ENCODE measurements at regions not wholly inside any gene's neighbourhood (a gene's known extent, or its start where the extent isn't known, plus 50 kb on each side); places are given as distances from the start of the nearest gene placed in this dataset.

- DNase-seq (ENCODE audit: low read depth) = no peak
Observed at GRCh38 chr21:41632748-41633475, 125.0 kb upstream of the TMPRSS2 start.

GRCh38 chr21:41631564-41632461, 123.9 kb upstream of the TMPRSS2 start:
- DNase-seq (ENCODE audit: low read depth) = no peak

GRCh38 chr21:41630917-41631316, 123.0 kb upstream of the TMPRSS2 start:
- no peak for DNase-seq (ENCODE audit: low read depth)

- DNase-seq (ENCODE audit: low read depth) = peak; percentile 100
Observed at GRCh38 chr21:41630249-41630648, 122.3 kb upstream of the TMPRSS2 start.

GRCh38 chr21:41628256-41628655, 120.3 kb upstream of the TMPRSS2 start:
- no peak for DNase-seq (ENCODE audit: low read depth)

- peak; percentile 80 for DNase-seq (ENCODE audit: low read depth)
Observed at GRCh38 chr21:41627428-41627827, 119.5 kb upstream of the TMPRSS2 start.

GRCh38 chr21:41626021-41626420, 118.1 kb upstream of the TMPRSS2 start:
- DNase-seq (ENCODE audit: low read depth) = no peak

GRCh38 chr21:41625428-41625827, 117.5 kb upstream of the TMPRSS2 start:
- DNase-seq (ENCODE audit: low read depth) = no peak

- DNase-seq (ENCODE audit: low read depth) = no peak
Observed at GRCh38 chr21:41624674-41625310, 116.8 kb upstream of the TMPRSS2 start.

DNA sequence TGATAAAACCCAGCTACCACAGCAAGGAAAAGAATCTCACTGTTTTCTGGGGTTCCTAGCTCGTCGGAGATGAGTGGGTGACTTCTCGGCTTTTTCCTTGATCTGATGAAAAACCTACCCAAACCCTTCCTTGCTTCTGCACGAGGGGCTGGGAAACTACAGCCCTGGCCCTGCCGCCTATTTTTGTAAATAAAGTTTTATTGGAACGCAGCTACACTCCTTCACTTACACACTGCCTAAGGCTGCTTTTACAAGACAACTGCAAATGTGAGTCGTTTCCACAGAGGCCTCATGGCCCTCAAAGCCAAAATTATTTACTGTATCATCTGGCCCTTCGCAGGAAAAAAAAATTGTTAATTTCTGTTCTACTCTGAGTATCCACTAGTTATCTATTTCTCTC, 116.0 kb upstream of the TMPRSS2 start:
- DNase-seq (ENCODE audit: low read depth) = no peak

DNA sequence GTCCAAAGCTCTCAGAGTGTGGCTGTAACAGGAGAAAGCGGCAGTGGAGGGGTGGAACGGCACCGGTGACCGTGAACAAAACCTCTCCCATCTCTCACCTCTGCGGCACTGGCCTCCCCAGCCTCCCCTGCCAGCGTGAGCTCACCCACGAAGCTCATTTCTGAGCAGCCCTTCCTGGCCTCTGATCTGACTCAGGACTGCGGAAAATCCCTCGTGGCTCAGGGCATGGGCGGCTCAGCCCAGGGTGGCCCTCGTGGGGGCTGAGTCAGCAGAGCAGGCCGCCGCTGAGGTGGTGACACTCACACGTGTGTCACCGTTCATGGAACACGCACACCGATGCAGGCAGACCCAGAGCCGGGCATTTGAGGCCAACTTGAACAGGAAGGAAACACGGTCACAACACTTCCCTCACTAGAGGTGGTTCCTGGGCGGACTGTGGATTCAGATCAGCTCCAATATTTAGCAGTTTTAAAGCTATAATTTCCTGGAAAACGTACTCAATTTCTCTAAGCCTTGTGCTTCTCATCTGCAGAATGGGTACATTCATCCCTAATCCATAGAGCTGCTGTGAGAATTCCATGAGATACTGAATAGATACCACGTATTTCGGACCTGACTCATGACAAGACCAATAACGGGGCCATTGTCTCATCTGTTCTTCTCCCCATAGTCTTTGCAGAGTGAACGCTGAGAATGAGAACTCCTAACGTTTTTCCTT, 115.0 kb upstream of the TMPRSS2 start:
- no peak for DNase-seq (ENCODE audit: low read depth)

DNA sequence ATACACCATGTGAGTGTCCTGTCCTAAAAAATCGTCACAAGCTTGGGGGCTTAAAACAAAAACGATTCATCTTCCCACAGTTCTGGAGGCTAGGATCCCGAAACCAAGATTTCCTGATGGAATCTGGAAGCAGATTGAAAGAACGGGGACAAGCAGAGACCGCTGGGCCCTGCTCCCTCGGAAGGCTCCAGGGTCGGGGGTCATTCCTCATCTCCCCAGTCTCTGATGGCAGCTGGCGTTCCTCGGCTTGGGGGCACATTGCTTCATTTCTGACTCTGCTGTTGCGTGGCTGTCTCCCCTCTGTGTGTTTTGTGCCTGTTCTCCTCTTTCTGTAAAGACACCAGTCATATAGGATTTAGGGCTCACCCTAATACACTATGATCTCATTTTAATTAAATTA, 114.2 kb upstream of the TMPRSS2 start:
- no peak for DNase-seq (ENCODE audit: low read depth)

DNA sequence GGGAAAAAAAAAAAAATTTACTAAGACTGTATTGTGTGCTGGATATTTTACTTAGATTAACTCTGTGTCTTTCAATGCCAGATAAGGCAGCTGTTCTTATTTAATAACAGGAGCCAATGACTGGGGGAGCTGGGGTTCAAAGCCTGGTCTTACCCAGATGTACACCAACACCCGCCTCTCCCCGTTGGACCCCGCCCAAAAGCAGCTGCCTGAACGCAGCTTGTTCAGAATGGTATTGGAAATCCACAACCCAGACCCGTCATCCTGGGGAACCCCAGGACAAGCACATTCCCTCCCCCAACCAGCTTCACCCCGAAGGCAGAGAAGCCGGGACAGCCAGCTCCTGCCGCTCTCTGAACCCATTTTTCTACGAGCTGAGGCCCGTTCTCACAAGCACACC, 113.6 kb upstream of the TMPRSS2 start:
- DNase-seq (ENCODE audit: low read depth) = no peak

- no peak for DNase-seq (ENCODE audit: low read depth)
Observed at GRCh38 chr21:41620982-41621381, 113.0 kb upstream of the TMPRSS2 start.

DNA sequence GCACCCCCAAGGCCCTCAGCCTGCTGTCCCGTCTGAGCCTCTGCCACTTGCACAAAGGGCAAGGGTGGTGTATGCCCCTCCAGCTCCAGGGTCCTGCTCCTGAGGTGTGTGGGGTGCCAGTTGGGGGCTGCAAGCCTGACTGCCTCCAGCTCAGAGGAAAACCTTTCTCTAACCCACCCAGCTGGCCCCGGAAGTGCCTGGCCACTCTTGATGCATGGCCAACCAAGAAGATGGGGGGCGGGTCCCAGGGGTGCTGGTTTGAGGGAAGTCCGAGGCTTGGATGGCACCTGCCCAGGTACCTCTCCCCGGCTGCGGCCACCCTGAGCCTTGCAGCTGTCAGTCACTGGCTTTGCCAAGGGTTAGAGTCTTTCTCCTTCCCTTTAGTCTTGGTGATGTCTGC, 112.6 kb upstream of the TMPRSS2 start:
- no peak for DNase-seq (ENCODE audit: low read depth)

DNA sequence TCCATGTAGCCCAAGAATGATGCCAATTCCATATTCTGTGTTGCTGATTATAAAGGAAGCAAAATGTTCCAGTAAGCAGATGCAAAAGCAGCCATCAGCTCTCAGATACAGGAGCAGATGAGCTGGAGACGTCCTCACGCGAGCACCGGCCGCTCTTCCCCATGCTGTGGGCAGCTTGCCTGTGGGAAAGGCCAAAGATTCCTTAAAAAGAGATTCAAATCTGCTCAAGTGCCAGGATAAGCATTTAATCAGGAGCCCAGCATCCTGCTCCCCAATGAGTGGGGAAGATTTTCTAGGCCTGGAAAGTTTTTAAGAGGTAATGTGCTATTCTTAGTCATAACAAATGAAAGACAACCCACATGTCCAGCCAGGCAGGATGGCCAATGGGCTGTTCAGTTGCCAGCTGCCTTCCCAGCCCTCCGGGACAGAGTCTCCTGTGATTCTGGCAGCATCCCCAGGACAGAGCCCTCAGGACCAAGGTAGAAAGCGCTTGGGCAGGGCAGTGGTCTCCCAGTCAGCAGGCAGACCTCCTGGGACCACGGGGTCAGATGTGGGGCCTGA, 108.2 kb upstream of the TMPRSS2 start:
- peak; percentile 93 for DNase-seq (ENCODE audit: low read depth)

GRCh38 chr21:41615613-41616012, 107.7 kb upstream of the TMPRSS2 start:
- DNase-seq (ENCODE audit: low read depth) = peak; percentile 98

DNA sequence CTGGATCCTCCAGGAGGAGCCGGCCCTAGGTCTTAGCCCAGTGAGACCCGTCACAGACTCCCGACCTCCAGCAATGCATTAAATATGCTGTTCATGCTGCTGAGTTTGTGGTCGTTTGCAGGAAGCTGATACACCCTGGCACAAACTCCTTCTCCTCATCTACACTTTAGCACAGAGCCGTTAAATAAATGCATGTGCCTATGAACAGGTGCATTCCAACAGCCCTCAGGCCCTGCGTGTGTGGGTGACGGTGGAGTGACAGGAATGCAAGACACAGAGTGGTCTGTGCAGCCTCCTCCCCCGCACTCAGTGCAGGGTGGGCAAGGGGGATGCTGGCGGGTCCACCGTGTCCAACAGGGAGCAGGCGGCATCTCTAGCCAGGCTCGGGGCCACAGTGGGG, 106.6 kb upstream of the TMPRSS2 start:
- no peak for DNase-seq (ENCODE audit: low read depth)

GRCh38 chr21:41613533-41613909, 105.6 kb upstream of the TMPRSS2 start:
- DNase-seq (ENCODE audit: low read depth) = no peak

DNA sequence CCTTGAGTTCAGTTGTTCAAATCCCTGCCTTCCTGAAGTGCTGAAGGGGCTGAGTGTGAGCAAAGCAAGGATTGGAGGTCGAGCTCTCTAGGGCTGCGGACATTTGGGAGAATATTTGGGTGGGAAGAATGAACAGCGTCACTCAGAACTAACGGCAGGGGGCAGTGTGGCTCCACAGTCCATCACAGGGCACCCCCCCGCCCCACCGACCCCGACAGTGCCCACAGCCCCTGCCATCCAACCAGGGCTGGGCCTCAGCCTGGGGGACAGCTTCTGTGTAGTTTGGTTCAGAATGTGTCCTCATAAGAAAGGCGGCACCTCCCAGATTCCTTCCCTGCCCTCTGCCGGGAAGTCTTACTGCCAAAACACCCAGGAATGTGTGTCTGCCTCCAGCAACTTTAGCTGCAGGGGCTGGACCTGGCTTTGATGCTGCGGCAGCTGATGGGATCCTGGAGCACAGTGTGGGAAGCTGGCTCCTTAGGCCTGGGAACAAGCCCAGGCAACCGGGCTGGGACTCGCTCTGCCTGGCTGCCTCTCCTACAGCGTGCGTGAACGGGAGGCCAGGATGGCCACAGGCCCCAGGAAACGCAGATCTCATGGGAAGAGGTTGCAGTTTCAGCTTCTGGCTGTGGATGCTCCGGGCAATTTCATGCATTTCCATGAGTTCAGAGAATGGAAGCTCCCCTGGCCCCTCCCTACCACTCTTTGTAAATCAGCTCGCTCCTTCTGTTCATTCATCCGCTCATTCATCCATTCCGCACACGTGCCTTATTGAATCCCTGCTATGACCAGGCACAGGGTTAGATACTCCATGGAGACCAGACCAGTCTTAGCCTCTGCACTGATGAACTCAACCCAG, 104.9 kb upstream of the TMPRSS2 start:
- DNase-seq (ENCODE audit: low read depth) = peak; percentile 99

All from GM04504 (cell line).